Endothelial cell (in vitro differentiated cells): ENCODE measurements at regions not wholly inside any gene's neighbourhood (a gene's known extent, or its start where the extent isn't known, plus 50 kb on each side); places are given as distances from the start of the nearest gene placed in this dataset.

ENCODE experiments used
- DNase-seq: peaks from one replicate; pipeline ENCODE4 v3.0.0; 2021; ENCODE audit warnings: low spot score
- H3K27ac Mint-ChIP-seq: one replicate; pipeline ENCODE4 v1.8.0; 2021; ENCODE audit warnings: mixed read lengths, inconsistent platforms; ENCODE audit not compliant: unreplicated experiment
- H3K27me3 Mint-ChIP-seq: one replicate; pipeline ENCODE4 v1.8.0; 2021; ENCODE audit warnings: mild to moderate bottlenecking, moderate library complexity, mixed read lengths, inconsistent platforms; ENCODE audit not compliant: unreplicated experiment
- H3K36me3 Mint-ChIP-seq: one replicate; pipeline ENCODE4 v1.8.0; 2021; ENCODE audit warnings: mild to moderate bottlenecking, low read depth, mixed read lengths, inconsistent platforms; ENCODE audit not compliant: unreplicated experiment
- H3K4me1 Mint-ChIP-seq: one replicate; pipeline ENCODE4 v1.8.0; 2021; ENCODE audit warnings: mild to moderate bottlenecking, mixed read lengths, inconsistent platforms; ENCODE audit not compliant: unreplicated experiment
- H3K4me3 Mint-ChIP-seq: one replicate; pipeline ENCODE4 v1.8.0; 2021; ENCODE audit warnings: mild to moderate bottlenecking, mixed read lengths, inconsistent platforms; ENCODE audit not compliant: unreplicated experiment
- H3K9me3 Mint-ChIP-seq: one replicate; pipeline ENCODE4 v1.8.0; 2021; ENCODE audit warnings: mixed read lengths, inconsistent platforms; ENCODE audit not compliant: unreplicated experiment
- TF ChIP-seq, protein P1 (sequence below): fragments of 200-600 bp; sonication (generic); IDR thresholded peaks from one replicate; pipeline ENCODE4 v1.5.0; 2021; ENCODE audit warnings: antibody characterized with exemption; ENCODE audit not compliant: unreplicated experiment

DNA sequence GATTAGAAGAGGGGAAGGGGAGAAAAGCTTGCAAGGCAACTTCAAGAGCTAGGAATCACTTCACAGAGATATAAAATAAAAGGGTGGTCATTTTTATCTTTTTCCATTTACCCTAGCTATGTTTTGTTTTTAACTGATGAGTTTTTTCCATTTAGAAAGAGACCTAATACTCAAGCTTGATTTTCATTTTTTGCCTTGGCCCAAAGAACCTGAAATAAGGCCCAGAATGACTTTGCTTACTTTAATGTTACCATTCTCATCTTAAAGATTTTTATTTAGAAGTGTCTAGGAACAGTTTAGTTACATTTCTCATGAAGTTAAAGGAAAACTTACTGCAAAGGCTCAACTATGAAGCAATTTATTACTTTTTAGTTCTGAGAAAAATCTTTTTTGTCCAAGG, 276.3 kb upstream of the ZSWIM2 start:
- Mint-ChIP-seq H3K4me3 (no peak overlapping the region), H3K36me3 (no peaks in the 10 kb centered on the region)

DNA sequence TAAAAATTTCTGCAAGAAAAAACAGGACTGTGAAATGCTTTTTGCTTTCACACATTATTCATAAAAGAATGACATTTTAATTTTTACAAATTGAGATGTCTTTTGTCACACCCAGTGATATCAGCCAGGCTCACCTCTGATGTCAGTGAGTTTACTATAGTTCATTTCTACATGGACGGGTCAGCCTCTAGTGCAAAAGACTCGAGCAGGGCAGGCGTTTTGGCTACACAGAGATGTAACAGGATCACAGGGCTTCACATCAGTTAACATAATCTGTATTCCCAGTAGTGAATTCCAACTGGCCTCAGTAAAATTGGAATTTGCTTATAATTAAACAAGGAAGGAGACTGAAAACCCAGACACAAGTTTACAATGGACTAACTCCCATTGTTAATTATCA, 275.6 kb upstream of the ZSWIM2 start:
- no peaks in the 10 kb centered on the region for H3K9me3 Mint-ChIP-seq
- TF ChIP-seq, protein P1, sequence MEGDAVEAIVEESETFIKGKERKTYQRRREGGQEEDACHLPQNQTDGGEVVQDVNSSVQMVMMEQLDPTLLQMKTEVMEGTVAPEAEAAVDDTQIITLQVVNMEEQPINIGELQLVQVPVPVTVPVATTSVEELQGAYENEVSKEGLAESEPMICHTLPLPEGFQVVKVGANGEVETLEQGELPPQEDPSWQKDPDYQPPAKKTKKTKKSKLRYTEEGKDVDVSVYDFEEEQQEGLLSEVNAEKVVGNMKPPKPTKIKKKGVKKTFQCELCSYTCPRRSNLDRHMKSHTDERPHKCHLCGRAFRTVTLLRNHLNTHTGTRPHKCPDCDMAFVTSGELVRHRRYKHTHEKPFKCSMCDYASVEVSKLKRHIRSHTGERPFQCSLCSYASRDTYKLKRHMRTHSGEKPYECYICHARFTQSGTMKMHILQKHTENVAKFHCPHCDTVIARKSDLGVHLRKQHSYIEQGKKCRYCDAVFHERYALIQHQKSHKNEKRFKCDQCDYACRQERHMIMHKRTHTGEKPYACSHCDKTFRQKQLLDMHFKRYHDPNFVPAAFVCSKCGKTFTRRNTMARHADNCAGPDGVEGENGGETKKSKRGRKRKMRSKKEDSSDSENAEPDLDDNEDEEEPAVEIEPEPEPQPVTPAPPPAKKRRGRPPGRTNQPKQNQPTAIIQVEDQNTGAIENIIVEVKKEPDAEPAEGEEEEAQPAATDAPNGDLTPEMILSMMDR: no peak

More for the DNA sequence above, 276.3 kb upstream of the ZSWIM2 start:
- H3K9me3 Mint-ChIP-seq: no peaks in the 10 kb centered on the region
- H3K27ac Mint-ChIP-seq: no peak overlapping the region
- TF ChIP-seq, protein P1: no peak
- H3K27me3 Mint-ChIP-seq: no peaks in the 10 kb centered on the region
- DNase-seq: no peak
- H3K4me1 Mint-ChIP-seq: peaks cover 8% of the 10 kb centered on the region

DNA sequence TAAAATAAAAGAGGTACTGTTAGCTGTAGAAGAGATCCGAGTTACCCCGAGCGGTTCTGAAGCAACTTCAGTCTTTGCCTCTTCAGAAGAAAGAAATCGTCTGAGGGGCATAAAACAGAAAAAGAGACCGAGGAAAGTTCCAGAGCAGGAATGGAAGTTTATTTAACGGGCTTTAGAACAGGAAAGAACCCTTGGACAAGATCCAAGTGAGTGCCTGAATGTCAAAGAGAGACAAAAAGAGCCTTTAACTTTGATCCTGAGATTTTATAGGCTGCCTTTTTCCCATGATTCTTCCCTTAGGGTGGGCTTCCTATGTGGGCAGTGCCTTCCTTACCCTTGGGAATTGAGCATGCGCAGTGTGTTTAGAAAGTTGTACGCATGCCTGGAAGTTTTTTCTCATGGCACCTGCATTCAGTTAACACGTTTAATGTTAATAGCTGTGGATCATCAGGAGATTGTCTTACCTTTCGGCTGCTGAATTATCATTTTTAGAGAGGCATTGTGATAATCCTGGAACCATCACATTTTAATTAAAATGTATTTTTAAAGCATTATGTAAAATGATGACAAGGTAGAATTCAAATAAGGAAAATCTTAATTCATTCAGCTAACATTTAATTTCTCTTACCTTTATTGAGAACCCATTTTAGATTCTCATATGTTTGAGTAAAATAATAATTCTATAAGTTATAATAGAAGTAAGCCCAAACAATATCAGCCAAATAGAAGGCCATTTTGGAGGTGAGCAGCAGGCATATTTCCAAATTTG, 269.5 kb upstream of the ZSWIM2 start:
- H3K36me3 Mint-ChIP-seq: no peaks in the 10 kb centered on the region

More for the DNA sequence above, 275.6 kb upstream of the ZSWIM2 start:
- Mint-ChIP-seq H3K4me3 (no peak overlapping the region), H3K27ac (no peak overlapping the region), H3K36me3 (no peaks in the 10 kb centered on the region), H3K27me3 (no peaks in the 10 kb centered on the region), H3K4me1 (peaks cover 8% of the 10 kb centered on the region)
- DNase-seq: no peak

DNA sequence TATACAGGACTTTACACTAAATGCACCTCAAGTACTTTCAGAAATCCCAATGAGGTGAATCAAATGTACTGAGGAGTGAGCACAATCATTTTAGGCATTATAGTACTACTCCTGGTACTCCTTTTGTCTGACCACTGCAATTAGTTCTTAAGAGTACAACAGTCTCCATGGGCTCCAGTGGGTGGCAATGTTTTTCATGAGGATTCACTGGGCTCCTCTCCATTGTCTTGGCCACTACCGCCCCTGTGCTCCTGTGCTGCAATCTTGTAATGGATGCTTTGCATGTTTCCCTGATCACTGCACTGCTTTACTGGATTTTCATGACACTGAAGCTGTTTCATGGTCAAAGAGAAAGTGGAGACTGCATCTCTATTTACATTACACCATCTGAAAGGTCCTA, 268.5 kb upstream of the ZSWIM2 start:
- DNase-seq: no peak
- H3K27ac Mint-ChIP-seq: no peak overlapping the region
- TF ChIP-seq, protein P1: no peak

More for the DNA sequence above, 269.5 kb upstream of the ZSWIM2 start:
- Mint-ChIP-seq H3K4me3 (no peak overlapping the region), H3K27me3 (no peaks in the 10 kb centered on the region), H3K27ac (no peak overlapping the region), H3K4me1 (no peaks in the 10 kb centered on the region), H3K9me3 (no peaks in the 10 kb centered on the region)
- DNase-seq: no peak
- TF ChIP-seq, protein P1: no peak

DNA sequence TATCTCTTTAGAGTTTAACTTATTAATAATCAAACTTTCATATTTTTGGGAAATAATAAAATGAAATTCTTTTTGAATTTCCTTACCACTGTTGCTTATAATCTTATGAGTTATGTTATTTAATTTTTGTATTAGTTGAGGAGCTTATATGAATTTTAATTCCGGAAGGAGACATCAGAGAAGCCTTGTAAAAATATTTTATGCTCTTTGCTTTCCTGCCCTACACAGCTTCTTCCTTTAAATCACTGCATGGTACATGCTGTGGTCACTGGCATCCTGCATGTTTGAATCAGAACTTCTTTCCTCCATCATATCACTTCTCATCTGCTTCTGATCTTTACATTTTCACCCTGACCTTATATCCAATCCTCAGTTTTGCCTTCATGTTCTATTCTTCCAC, 266.7 kb upstream of the ZSWIM2 start:
- H3K36me3 Mint-ChIP-seq: no peaks in the 10 kb centered on the region
- no peaks in the 10 kb centered on the region for H3K27me3 Mint-ChIP-seq
- DNase-seq: no peak
- TF ChIP-seq, protein P1: no peak
- no peaks in the 10 kb centered on the region for H3K4me1 Mint-ChIP-seq
- no peak overlapping the region for H3K27ac Mint-ChIP-seq
- no peak overlapping the region for H3K4me3 Mint-ChIP-seq
- H3K9me3 Mint-ChIP-seq: no peaks in the 10 kb centered on the region

More for the DNA sequence above, 268.5 kb upstream of the ZSWIM2 start:
- Mint-ChIP-seq H3K4me1 (no peaks in the 10 kb centered on the region), H3K9me3 (no peaks in the 10 kb centered on the region), H3K27me3 (no peaks in the 10 kb centered on the region), H3K36me3 (no peaks in the 10 kb centered on the region), H3K4me3 (no peak overlapping the region)
